ENCODE measurements at regions not wholly inside any gene's neighbourhood (a gene's known extent, or its start where the extent isn't known, plus 50 kb on each side); places are given as distances from the start of the nearest gene placed in this dataset.

DNA sequence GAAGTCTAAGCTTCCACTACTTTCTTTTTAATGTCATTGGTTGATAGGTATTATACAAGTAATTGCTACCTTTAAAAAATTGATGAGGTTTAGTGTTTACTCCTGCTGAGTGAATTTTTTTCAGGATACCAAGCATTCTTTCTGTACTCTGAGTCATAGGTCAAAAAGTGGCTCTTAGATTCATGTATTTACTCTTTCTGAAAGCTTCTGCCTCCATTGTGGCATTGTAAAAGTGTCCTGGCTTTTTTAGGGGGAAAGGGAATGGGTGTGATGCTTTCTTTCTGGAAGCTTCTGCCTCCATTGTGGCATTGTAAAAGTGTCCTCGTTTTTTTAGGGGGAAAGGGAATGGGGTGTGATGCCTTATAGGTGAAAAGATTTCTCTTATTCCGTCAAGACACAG lies 286.5 kb downstream of the LPIN1 start:
- no peak for DNase-seq

- no peak for DNase-seq
These were observed 287.1 kb downstream of the LPIN1 start for GRCh38 chr2:12033494-12033893.

GRCh38 chr2:12034382-12034781 lies 287.9 kb downstream of the LPIN1 start:
- DNase-seq: no peak

DNA sequence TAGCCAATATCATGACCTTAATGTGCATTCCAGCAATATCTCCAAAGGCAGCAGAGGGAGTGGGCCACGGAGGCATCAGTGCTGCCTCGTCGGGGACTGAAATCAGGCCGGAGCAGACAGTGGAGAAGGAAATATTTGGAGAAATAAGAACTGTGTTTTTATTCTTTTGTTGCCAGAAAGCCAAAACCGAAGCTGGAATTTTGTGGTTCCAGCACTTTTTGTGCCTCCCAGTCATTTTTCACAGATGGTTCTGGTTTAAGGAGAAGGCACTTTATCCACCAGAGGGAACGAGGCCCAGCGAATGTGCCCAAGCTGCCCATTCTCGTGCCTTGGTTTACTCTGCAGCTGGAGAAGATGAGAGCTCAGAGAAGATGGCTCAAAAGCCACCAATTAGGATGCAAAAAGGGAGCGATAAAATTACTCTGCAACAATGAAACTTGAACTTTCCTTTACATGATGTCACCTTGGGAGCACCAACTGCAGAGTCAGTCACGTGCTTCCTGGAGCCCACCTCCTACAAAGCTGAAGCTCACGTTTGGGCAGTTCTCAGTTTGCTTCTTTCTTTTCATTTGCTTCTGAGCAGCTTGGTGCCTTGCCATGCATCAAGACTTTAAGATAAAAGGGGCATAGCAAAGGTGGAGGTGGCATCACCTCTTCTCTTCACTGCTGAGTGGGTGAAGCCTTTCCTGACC lies 288.7 kb downstream of the LPIN1 start:
- DNase-seq: no peak

- DNase-seq: no peak
These were observed 289.7 kb downstream of the LPIN1 start for GRCh38 chr2:12035956-12036639.

- DNase-seq: no peak
These were observed 290.2 kb downstream of the LPIN1 start for GRCh38 chr2:12036640-12036983.

- DNase-seq: no peak
These were observed 290.9 kb downstream of the LPIN1 start for GRCh38 chr2:12037301-12037700.

DNA sequence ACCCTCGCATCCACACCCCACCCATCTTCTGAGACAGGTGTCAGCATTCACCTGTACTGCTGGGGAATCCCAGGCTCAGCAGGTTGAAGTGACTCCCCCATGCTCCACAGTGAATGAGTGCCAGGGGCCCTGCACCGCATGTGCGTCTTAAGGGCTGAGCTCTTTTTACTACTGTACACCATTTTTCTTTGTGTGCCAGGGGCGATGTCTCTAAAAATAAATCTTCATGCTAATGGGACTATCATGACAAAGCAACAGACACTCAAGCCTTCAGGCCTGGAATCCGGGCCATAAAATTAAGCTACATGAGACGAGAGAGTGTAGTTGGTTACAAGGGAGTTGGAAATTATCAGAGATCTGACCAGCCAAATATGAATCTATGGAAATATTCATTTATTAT lies 294.8 kb downstream of the LPIN1 start:
- DNase-seq: no peak

- no peak for DNase-seq
These were observed 296.7 kb downstream of the LPIN1 start for GRCh38 chr2:12043131-12043530.

GRCh38 chr2:12044857-12045256 lies 298.4 kb downstream of the LPIN1 start:
- DNase-seq: no peak

- DNase-seq: no peak
These were observed 299.4 kb downstream of the LPIN1 start for GRCh38 chr2:12045864-12046291.

- no peak for DNase-seq
These were observed 300.2 kb downstream of the LPIN1 start for GRCh38 chr2:12046641-12047040.

DNA sequence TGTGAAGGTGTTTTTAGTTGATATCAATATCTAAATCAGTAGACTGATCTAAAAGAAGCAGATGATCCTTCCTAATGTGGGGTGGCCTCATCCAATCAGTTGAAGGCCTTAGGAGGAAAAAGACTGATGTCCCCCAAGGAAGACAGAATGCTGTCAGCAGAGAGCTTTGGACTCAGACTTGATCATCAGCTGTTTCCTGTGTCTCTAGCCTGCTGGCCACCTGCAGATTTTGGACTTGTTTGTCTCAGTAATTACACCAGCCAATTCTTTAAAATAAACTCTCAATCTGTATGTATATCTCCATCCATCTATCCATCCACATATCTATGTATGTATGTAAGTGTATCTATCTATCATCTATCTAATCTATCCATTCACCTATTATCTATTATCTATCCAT lies 301.3 kb downstream of the LPIN1 start:
- DNase-seq: no peak

DNA sequence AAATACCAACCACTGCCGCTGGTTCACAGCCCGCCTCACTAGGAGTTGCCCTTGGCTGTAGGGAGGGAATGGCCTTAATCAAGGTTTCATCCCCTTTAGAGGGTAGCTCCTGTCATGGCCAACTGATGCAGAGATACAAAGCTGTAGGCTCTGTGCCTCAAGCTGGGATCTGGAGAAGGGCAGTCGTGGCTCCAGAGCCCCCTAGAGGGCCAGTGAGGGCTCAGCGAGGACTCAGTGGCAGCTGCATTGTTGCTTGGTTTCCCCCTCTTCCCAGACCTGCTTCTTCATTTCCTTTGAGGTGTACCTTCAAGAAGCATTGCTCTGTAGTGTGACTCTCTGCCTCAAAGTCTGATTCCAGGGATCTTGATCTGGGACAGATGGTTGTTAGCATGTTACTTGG lies 302.1 kb downstream of the LPIN1 start:
- peak; percentile 46 for DNase-seq

- no peak for DNase-seq
These were observed 304.0 kb downstream of the LPIN1 start for GRCh38 chr2:12050396-12050795.

- no peak for DNase-seq
These were observed 305.4 kb downstream of the LPIN1 start for GRCh38 chr2:12051831-12052230.

DNA sequence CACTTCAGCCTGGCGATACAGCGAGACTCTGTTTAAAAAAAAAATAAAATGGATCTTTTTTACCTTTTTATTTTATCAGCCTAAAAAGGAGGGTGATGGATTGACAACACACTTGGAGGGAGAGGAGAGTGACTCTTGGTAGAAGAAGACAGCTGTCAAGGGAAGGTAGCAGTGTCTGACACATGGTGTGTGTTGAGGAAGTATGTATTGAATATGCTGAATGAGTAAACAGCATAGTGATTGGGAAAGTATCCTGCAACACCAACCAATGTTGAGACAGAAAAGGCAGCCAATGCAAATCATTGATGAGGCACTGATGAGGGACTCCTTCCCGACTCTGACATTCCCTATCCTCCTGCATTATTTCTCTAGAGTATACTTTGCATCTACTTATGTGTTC lies 306.4 kb downstream of the LPIN1 start:
- no peak for DNase-seq

DNA sequence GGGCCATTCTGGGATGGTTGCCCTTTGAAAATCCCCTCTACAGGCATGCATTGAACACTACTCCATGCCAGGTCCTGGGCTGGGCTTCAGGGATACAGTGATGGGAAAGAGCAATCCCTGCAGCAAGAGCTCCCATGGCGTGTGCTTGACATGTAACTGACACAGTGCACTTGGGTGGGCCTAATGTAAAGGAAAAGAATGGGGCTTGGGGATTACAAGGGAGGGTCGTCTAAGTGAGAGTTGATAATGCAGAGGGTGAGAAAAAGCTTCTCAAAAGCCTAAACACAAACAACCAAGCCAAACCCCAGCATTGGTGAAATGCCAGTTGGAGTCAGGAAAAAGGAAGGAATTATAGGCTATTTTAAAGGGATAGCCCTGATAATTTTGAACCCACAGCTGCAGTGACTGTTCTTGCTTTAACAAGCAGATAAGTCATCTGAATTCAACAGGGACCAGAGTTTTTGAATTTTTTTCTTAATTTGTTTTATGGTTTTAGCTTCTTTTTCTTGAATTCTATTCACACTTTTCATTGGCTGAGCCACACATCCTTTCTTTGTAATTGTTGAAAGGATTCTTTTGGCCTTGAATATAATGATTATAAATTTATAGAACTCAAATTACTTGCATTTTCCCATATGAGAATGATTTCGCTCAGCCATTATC lies 308.7 kb downstream of the LPIN1 start:
- DNase-seq: no peak

DNA sequence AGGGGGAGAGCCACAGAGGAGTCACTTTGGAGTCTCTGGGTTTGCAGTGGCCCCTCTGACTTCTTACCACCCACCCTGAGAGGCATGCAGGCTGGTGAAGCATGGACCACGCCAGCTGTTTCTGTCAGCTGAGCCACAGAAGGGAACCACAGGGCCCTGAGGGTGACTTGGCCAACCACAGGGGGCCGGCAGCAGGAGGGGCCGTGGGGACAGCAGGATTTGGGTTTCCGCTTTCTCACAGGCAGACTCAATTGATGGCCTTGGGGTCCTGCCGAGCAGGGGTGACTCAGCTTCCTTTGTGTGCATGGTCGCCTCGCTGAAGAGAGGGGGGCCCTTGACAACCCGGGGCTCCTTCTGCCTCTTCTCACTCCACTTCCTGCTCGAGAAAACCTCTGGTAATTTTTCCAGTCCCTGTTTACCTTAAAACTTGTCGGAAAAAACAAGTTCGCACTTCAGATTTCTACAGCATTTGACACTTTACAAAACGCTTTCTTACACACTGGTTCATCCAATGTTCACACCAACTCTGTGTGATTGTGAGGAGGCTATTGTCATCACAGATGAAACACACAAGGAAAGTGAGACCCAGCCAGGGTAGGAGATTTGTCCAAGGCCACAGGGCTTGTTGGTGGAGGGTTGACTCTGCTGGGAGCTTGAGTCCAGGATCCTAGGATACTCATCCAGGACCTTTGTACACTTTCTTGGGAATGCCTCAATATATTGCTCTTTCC lies 311.2 kb downstream of the LPIN1 start:
- DNase-seq: no peak

- DNase-seq: peak; percentile 75
These were observed 313.4 kb downstream of the LPIN1 start for GRCh38 chr2:12059616-12060441.

- DNase-seq: no peak
These were observed 314.5 kb downstream of the LPIN1 start for GRCh38 chr2:12060886-12061285.

GRCh38 chr2:12061286-12062052 lies 315.0 kb downstream of the LPIN1 start:
- no peak for DNase-seq
